Endothelial cell of umbilical vein (primary cell): ENCODE measurements at regions not wholly inside any gene's neighbourhood (a gene's known extent, or its start where the extent isn't known, plus 50 kb on each side); places are given as distances from the start of the nearest gene placed in this dataset.

Experiments
- BruUV-seq: library from RNA; stranded (reverse); fragments of 400-500 nt; replicated peaks from 2 replicates; lab custom pipeline; 2021; lab: Mats Ljungman, UMichigan
- CTCF ChIA-PET: fragments of 300-600, 350-600 bp; sonication (Branson Sonifier 250); formaldehyde crosslinking; loops from one replicate; lab custom pipeline; 2021; ENCODE audit warnings: antibody characterized with exemption, inconsistent platforms; lab: Charles Lee
- POLR2A ChIA-PET: fragments of 300-600, 350-600 bp; sonication (Branson Sonifier 250); formaldehyde crosslinking; loops from one replicate; lab custom pipeline; 2021; ENCODE audit warnings: antibody characterized with exemption, inconsistent platforms; lab: Charles Lee
- DNase-seq: peaks from one replicate; pipeline ENCODE4 v3.0.0-alpha.2; 2011; ENCODE audit warnings: low read depth, low spot score
- FAIRE-seq: peaks from 2 replicates; lab custom pipeline; 2011; peaks lifted over from hg19 to GRCh38; lab: Jason Lieb, UNC
- H2AFZ ChIP-seq: 2 replicates; pipeline ENCODE4 v1.6.0; 2012; ENCODE audit warnings: low read depth, low read length, control low read depth, inconsistent platforms
- H3K27ac ChIP-seq: 2 replicates; pipeline ENCODE4 v1.5.1; 2011; ENCODE audit warnings: low read depth, mild to moderate bottlenecking, control low read depth, low read length, moderate library complexity; ENCODE audit not compliant: insufficient read depth
- H3K27me3 ChIP-seq, 2 experiments: 2 replicates each; pipeline versions ENCODE4 v1.6.0 to v1.6.1; 2011; ENCODE audit warnings: low read length in 2 of 2, mixed read lengths in 1 of 2; ENCODE audit not compliant: control insufficient read depth in 2 of 2, insufficient read depth in 2 of 2
- H3K36me3 ChIP-seq, 2 experiments: 2 replicates in 1 of 2; 3 replicates in 1 of 2; pipeline ENCODE4 v1.5.1; 2011; ENCODE audit warnings: low read length in 2 of 2, mild to moderate bottlenecking in 1 of 2, moderate library complexity in 1 of 2; ENCODE audit not compliant: control insufficient read depth in 2 of 2, insufficient read depth in 2 of 2; ENCODE audit errors: extremely low read depth in 1 of 2
- H3K4me1 ChIP-seq: 3 replicates; pipeline ENCODE4 v1.5.1; 2011; ENCODE audit warnings: mild to moderate bottlenecking, low read length; ENCODE audit not compliant: control insufficient read depth, insufficient read depth; ENCODE audit errors: extremely low read depth
- H3K4me2 ChIP-seq: 2 replicates; pipeline ENCODE4 v1.6.1; 2011; ENCODE audit warnings: low read length, control low read depth, mixed read lengths; ENCODE audit not compliant: insufficient read depth
- H3K4me3 ChIP-seq, 3 experiments: fragments of 200-600 bp in 1 of 3; sonication (generic), shearing (Covaris generic) in 1 of 3; replicated peaks in 1 of 3; 2 replicates each; pipeline ENCODE4 v1.5.1; 2011 to 2016; ENCODE audit warnings: control low read depth in 3 of 3, low read length in 3 of 3, mild to moderate bottlenecking in 2 of 3, inconsistent platforms in 1 of 3, low read depth in 1 of 3, moderate library complexity in 1 of 3; ENCODE audit not compliant: insufficient read depth in 1 of 3
- H3K79me2 ChIP-seq: 2 replicates; pipeline ENCODE4 v1.6.0; 2012; ENCODE audit warnings: low read length, inconsistent platforms; ENCODE audit not compliant: control insufficient read depth, insufficient read depth
- H3K9ac ChIP-seq: replicated peaks from 2 replicates; pipeline ENCODE3; 2011; ENCODE audit warnings: low read length, control low read depth; ENCODE audit not compliant: insufficient read depth; ENCODE audit errors: extremely low read depth
- H3K9me1 ChIP-seq: replicated peaks from 3 replicates; pipeline ENCODE4 v1.6.0; 2011; ENCODE audit warnings: mild to moderate bottlenecking, low read length; ENCODE audit not compliant: control insufficient read depth, insufficient read depth; ENCODE audit errors: extremely low read depth
- H3K9me3 ChIP-seq: replicated peaks from 2 replicates; pipeline ENCODE4 v1.5.1; 2012; ENCODE audit warnings: low read length, inconsistent platforms; ENCODE audit not compliant: control insufficient read depth, insufficient read depth
- H4K20me1 ChIP-seq: replicated peaks from 2 replicates; pipeline ENCODE3; 2011; ENCODE audit warnings: mild to moderate bottlenecking, low read length; ENCODE audit not compliant: control insufficient read depth, insufficient read depth; ENCODE audit errors: extremely low read depth
- CTCF ChIP-seq, 2 donors: IDR thresholded peaks; 1 replicate in 1 of 2; 2 replicates in 1 of 2; pipeline ENCODE4 v1.5.1; 2011; ENCODE audit warnings: low read length in 2 of 2, mild to moderate bottlenecking in 2 of 2, moderate library complexity in 2 of 2, control low read depth in 1 of 2, inconsistent platforms in 1 of 2, low read depth in 1 of 2; ENCODE audit not compliant: insufficient read depth in 1 of 2; ENCODE audit errors: extremely low read depth in 1 of 2
- GATA2 ChIP-seq: IDR thresholded peaks from 2 replicates; pipeline ENCODE4 v1.7.0; 2011; ENCODE audit warnings: low read depth, mild to moderate bottlenecking, moderate library complexity, mixed read lengths, low read length; ENCODE audit not compliant: insufficient read length, insufficient read depth
- JUN ChIP-seq: IDR thresholded peaks from 2 replicates; pipeline ENCODE4 v1.6.1; 2011; ENCODE audit warnings: borderline replicate concordance, low read depth; ENCODE audit not compliant: insufficient read length, insufficient read depth
- MAX ChIP-seq: IDR thresholded peaks from 2 replicates; pipeline ENCODE4 v1.6.1; 2011; ENCODE audit not compliant: insufficient read depth, insufficient read length
- MYC ChIP-seq: IDR thresholded peaks from one replicate; pipeline ENCODE4 v1.6.1; 2011; ENCODE audit warnings: mild to moderate bottlenecking, low read depth, low read length
- POLR2A ChIP-seq: IDR thresholded peaks from 2 replicates; pipeline ENCODE4 v1.6.1; 2012; ENCODE audit warnings: low read depth, mild to moderate bottlenecking, control low read depth, low read length
- POLR2AphosphoS5 ChIP-seq: IDR thresholded peaks from 2 replicates; pipeline ENCODE4 v1.6.1; 2012; ENCODE audit warnings: low read depth, mild to moderate bottlenecking, control low read depth, low read length, moderate library complexity; ENCODE audit not compliant: insufficient read depth
- dilution Hi-C: fragments of 300-500 bp; cut with MboI; formaldehyde crosslinking; loops from one replicate; pipeline ENCODE4 v1.15.0; 2019; ENCODE audit warnings: low sequenced_read_pairs; ENCODE audit not compliant: extremely low pct_ligation_motif_present
- intact Hi-C: fragments of 100-400 bp; cut with micrococcal nuclease; formaldehyde crosslinking; loops from one replicate; pipeline ENCODE4 v1.10.0; 2022

- intact Hi-C loops: no loop called here
Measured at GRCh38 chr7:19336836-19337383, 191.7 kb upstream of the FERD3L start.

More at GRCh38 chr7:19336836-19337383, 191.7 kb upstream of the FERD3L start:
- Histone ChIP-seq H3K4me3 (no peak overlapping the region), H3K9me1 (no peaks in the 10 kb centered on the region), H3K27ac (no peak overlapping the region), H3K27me3 (no peaks in the 10 kb centered on the region), H4K20me1 (no peaks in the 10 kb centered on the region), H3K9me3 (no peaks in the 10 kb centered on the region), H2AFZ (no peak overlapping the region), H3K4me2 (no peak overlapping the region), H3K79me2 (no peaks in the 10 kb centered on the region), H3K36me3 (no peaks in the 10 kb centered on the region), H3K9ac (no peak overlapping the region), H3K4me1 (no peaks in the 10 kb centered on the region)
- TF ChIP-seq CTCF (IDR thresholded peaks at IDR 0.05; ENCODE audit: extremely low read depth in 1 of 2, insufficient read depth in 1 of 2, low read depth in 1 of 2, low read length in 2 of 2) (no peak), MAX (no peak), MYC (no peak), JUN (no peak), POLR2AphosphoS5 (no peak), GATA2 (no peak), POLR2A (no peak)
- BruUV-seq: no TSS peak
- POLR2A ChIA-PET: no interaction called here
- CTCF ChIA-PET: no interaction called here
- dilution Hi-C loops: no loop called here
- DNase-seq (no peak), FAIRE-seq (no peak)
